Small intestine (tissue), 7 donors: ENCODE measurements at regions not wholly inside any gene's neighbourhood (a gene's known extent, or its start where the extent isn't known, plus 50 kb on each side); places are given as distances from the start of the nearest gene placed in this dataset.
"Not testable (repeated sequence)": the region's sequence is repeated elsewhere in the genome, so short reads cannot be mapped to it uniquely, and the experiment has no call there.

Experiments used
- DNase-seq, 2 donors: peaks; one replicate each; pipeline versions ENCODE4 v3.0.0 to v3.0.0-alpha.2; 2013
- FAIRE-seq: peaks from 2 replicates; lab custom pipeline; 2012; peaks lifted over from hg19 to GRCh38; lab: Jason Lieb, UNC
- H3K27ac ChIP-seq, 3 donors: one replicate each; pipeline ENCODE4 v1.5.1; 2013; ENCODE audit warnings: low read length in 2 of 3, mild to moderate bottlenecking in 2 of 3, control low read depth in 1 of 3, inconsistent platforms in 1 of 3, low read depth in 1 of 3, moderate library complexity in 1 of 3
- H3K27me3 ChIP-seq, 3 donors: one replicate each; pipeline ENCODE4 v1.6.1; 2013; ENCODE audit warnings: low read length in 3 of 3, inconsistent platforms in 1 of 3; ENCODE audit not compliant: control insufficient read depth in 3 of 3, insufficient read depth in 3 of 3
- H3K36me3 ChIP-seq, 3 donors: one replicate each; pipeline ENCODE4 v1.6.1; 2013; ENCODE audit warnings: low read length in 3 of 3, inconsistent platforms in 1 of 3, low read depth in 1 of 3, mild to moderate bottlenecking in 1 of 3, moderate library complexity in 1 of 3; ENCODE audit not compliant: control insufficient read depth in 3 of 3, insufficient read depth in 2 of 3
- H3K4me1 ChIP-seq, 3 donors: one replicate each; pipeline ENCODE4 v1.6.1; 2013; ENCODE audit warnings: low read length in 2 of 3, inconsistent platforms in 1 of 3, low read depth in 1 of 3, mild to moderate bottlenecking in 1 of 3, moderate library complexity in 1 of 3; ENCODE audit not compliant: control insufficient read depth in 3 of 3, insufficient read depth in 2 of 3
- H3K4me3 ChIP-seq, 3 donors: one replicate each; pipeline ENCODE4 v1.5.1; 2013; ENCODE audit warnings: low read length in 3 of 3, control low read depth in 1 of 3, inconsistent platforms in 1 of 3, low read depth in 1 of 3, mild to moderate bottlenecking in 1 of 3, moderate library complexity in 1 of 3
- H3K9me3 ChIP-seq, 2 donors: one replicate each; pipeline ENCODE4 v1.6.1; 2013; ENCODE audit warnings: low read depth in 1 of 2, low read length in 1 of 2; ENCODE audit not compliant: control insufficient read depth in 2 of 2, insufficient read depth in 1 of 2
- WGBS, 3 donors: extraction: QIAGEN DNeasy Blood & Tissue Kit; methylation state at CpG; one replicate each; pipeline ENCODE4 v1.1.7; 2013; 5-methylcytosine and 5-hydroxymethylcytosine counted together
- donor health status: healthy with polysubstance abuse.
- donor health status: control.
- donor health status: control.
- donor health status: Bipolar disorder and iron deficiency.
- donor health status: healthy.

GRCh38 chr18:4720518-4720917 is 265.4 kb upstream of the DLGAP1 start:
- Histone ChIP-seq H3K36me3 (no peaks in the 10 kb centered on the region), H3K27ac (no peak overlapping the region), H3K9me3 (no peaks in the 10 kb centered on the region), H3K4me1 (no peaks in the 10 kb centered on the region), H3K4me3 (no peak overlapping the region), H3K27me3 (no peaks in the 10 kb centered on the region)
- FAIRE-seq, result no peak
- no peak for DNase-seq
- WGBS, 3 donors, result 26 to 43% (median 42%) methylated on average over 2 of the region's 2 CpGs

- Histone ChIP-seq H3K9me3 (no peaks in the 10 kb centered on the region), H3K36me3 (no peaks in the 10 kb centered on the region), H3K27ac (no peak overlapping the region), H3K4me3 (no peak overlapping the region), H3K4me1 (no peaks in the 10 kb centered on the region), H3K27me3 (no peaks in the 10 kb centered on the region)
- FAIRE-seq (no peak), DNase-seq (no peak)
- 81 to 90% (median 84%) methylated on average over 1 of the region's 1 CpG for WGBS, 3 donors
Measured at GRCh38 chr18:4705894-4706293, 250.8 kb upstream of the DLGAP1 start.

DNA sequence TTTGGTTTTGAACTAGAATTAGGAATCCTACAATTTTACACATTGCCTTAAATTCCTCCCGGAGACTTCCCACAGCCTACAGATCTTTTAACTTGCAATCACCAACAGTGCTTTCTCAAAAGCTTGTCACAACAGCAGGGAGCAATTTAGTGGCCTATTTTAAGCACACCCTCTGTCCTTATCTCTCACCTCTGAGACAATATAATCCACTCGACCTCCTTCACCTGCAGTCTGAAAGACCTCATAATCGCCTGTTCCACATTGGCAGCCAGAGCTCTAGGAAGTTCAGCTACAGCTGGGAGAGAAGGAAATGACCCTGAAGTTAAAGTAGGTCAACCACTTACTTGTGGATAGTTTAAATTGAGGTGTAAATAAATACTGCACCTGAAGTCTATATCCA is 249.7 kb upstream of the DLGAP1 start:
- DNase-seq (no peak), FAIRE-seq (no peak)
- 11 to 24% (median 20%) methylated on average over 3 of the region's 3 CpGs for WGBS, 3 donors
- no peaks in the 10 kb centered on the region for H3K36me3 ChIP-seq
- no peaks in the 10 kb centered on the region for H3K9me3 ChIP-seq
- no peak overlapping the region for H3K27ac ChIP-seq
- H3K27me3 ChIP-seq, result no peaks in the 10 kb centered on the region
- no peaks in the 10 kb centered on the region for H3K4me1 ChIP-seq
- H3K4me3 ChIP-seq, result no peak overlapping the region

- Histone ChIP-seq H3K9me3 (peaks cover 0 to 13% of the 10 kb centered on the region in 2 donors), H3K4me3 (no peak overlapping the region), H3K4me1 (no peaks in the 10 kb centered on the region), H3K27ac (no peak overlapping the region), H3K27me3 (no peaks in the 10 kb centered on the region), H3K36me3 (no peaks in the 10 kb centered on the region)
- no peak for FAIRE-seq
- no peak for DNase-seq
- WGBS, 3 donors, result 88 to 91% (median 91%) methylated on average over 17 of the region's 17 CpGs
Measured at GRCh38 chr18:4691836-4692235, 236.7 kb upstream of the DLGAP1 start.

- not testable (repeated sequence) for H3K27me3 ChIP-seq, DNase-seq, H3K27ac ChIP-seq, H3K4me3 ChIP-seq, H3K36me3 ChIP-seq, H3K4me1 ChIP-seq, FAIRE-seq
- peaks cover 0 to 20% of the 10 kb centered on the region in 2 donors for H3K9me3 ChIP-seq
- WGBS, 3 donors, result 74 to 88% (median 86%) methylated on average over 5 of the region's 5 CpGs
Measured at GRCh38 chr18:4678685-4679084, 223.6 kb upstream of the DLGAP1 start.

DNA sequence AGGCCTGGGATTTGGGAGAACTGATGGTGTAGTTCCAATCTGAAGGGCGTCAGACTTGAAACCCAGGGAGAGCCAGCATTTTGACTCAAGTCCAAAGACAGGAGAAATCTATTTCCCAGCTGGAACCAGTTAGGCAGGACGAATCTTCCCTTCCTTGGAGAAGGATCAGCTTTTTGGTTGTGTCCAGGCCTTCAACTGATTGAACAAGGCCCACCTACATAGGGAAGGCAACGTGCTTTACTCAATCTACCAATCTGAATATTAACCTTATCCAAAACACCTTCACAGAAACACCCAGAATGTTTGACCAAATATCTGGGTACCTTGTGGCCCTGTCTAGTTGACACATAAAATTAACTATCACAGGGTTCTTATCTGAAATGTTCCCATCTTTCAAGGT is 221.9 kb upstream of the DLGAP1 start:
- WGBS, 3 donors, result 38 to 65% (median 41%) methylated on average over 3 of the region's 3 CpGs
- no peak overlapping the region for H3K4me3 ChIP-seq
- DNase-seq (no peak), FAIRE-seq (no peak)
- no peaks in the 10 kb centered on the region for H3K4me1 ChIP-seq
- no peaks in the 10 kb centered on the region for H3K36me3 ChIP-seq
- H3K27me3 ChIP-seq, result no peaks in the 10 kb centered on the region
- peaks cover 0 to 12% of the 10 kb centered on the region in 2 donors for H3K9me3 ChIP-seq
- H3K27ac ChIP-seq, result no peak overlapping the region

- FAIRE-seq (no peak), DNase-seq (no peak)
- H3K4me3 ChIP-seq, result no peak overlapping the region
- peaks cover 0 to 6% of the 10 kb centered on the region in 2 donors for H3K9me3 ChIP-seq
- H3K27me3 ChIP-seq, result no peaks in the 10 kb centered on the region
- H3K4me1 ChIP-seq, result no peaks in the 10 kb centered on the region
- no peak overlapping the region for H3K27ac ChIP-seq
- H3K36me3 ChIP-seq, result no peaks in the 10 kb centered on the region
- WGBS, 3 donors, result 81 to 85% (median 81%) methylated on average over 6 of the region's 6 CpGs
Measured at GRCh38 chr18:4672162-4672561, 217.1 kb upstream of the DLGAP1 start.

GRCh38 chr18:4658804-4659203 is 203.7 kb upstream of the DLGAP1 start:
- FAIRE-seq (no peak), DNase-seq (no peak)
- no peak overlapping the region for H3K27ac ChIP-seq
- H3K36me3 ChIP-seq, result no peaks in the 10 kb centered on the region
- H3K9me3 ChIP-seq, result peaks cover 0 to 3% of the 10 kb centered on the region in 2 donors
- H3K4me3 ChIP-seq, result no peak overlapping the region
- no peaks in the 10 kb centered on the region for H3K4me1 ChIP-seq
- H3K27me3 ChIP-seq, result no peaks in the 10 kb centered on the region

- FAIRE-seq, result no peak
- Histone ChIP-seq H3K27ac (no peak overlapping the region), H3K4me3 (no peak overlapping the region), H3K9me3 (no peaks in the 10 kb centered on the region), H3K27me3 (no peaks in the 10 kb centered on the region), H3K36me3 (no peaks in the 10 kb centered on the region), H3K4me1 (no peaks in the 10 kb centered on the region)
- DNase-seq, result no peak
- WGBS, 3 donors, result 83 to 89% (median 85%) methylated on average over 2 of the region's 2 CpGs
Measured at GRCh38 chr18:4653418-4653817, 198.3 kb upstream of the DLGAP1 start.
